NCI-H2196 treated with DMSO at 0.1 percent for 48 hours (cell line): ENCODE measurements at regions not wholly inside any gene's neighbourhood (a gene's known extent, or its start where the extent isn't known, plus 50 kb on each side); places are given as distances from the start of the nearest gene placed in this dataset.
"Not testable (repeated sequence)": the region's sequence is repeated elsewhere in the genome, so short reads cannot be mapped to it uniquely, and the experiment has no call there.

Experiments used
- DNase-seq: peaks from one replicate; lab custom pipeline; 2025; ENCODE audit not compliant: unreplicated experiment; lab: John Stamatoyannopoulos, UW

DNA sequence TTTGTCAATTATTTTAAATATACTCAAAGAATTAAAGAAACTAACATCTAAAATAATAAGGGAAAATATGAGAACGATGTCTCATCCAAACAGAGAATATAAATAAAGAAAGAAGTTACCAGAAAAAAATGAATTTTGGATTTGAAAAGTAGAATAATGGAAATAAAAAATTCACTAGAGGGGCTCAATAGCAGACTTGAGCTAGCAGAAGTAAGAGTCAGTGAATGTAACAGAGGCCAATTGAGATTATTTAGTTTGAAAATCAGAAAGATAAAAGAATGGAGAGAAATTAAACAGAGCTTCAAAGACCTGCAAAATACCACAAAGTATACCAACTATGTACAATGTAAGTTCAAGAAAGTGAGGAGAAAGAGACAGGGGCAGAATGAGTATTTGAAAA is 333.6 kb downstream of the GPD2 start:
- no peak for DNase-seq

DNA sequence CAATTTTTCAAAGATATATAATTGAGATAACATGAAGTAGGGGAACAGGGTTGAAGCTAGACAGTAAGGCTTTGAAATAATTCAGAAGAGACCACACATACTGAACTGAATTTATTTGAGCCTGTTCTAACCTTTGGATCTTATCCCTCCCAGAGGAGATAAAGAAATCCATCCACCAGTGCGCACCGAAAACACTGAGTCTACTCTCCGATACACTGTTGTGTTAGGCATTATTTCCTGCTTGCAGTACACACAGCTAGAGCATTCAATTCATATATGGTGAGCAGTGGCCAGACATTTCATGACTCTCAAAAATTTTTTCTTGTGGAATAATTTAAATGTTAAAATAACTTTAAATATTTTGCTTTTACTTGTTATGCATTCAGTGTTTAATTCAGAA is 342.7 kb downstream of the GPD2 start:
- DNase-seq, result no peak

DNA sequence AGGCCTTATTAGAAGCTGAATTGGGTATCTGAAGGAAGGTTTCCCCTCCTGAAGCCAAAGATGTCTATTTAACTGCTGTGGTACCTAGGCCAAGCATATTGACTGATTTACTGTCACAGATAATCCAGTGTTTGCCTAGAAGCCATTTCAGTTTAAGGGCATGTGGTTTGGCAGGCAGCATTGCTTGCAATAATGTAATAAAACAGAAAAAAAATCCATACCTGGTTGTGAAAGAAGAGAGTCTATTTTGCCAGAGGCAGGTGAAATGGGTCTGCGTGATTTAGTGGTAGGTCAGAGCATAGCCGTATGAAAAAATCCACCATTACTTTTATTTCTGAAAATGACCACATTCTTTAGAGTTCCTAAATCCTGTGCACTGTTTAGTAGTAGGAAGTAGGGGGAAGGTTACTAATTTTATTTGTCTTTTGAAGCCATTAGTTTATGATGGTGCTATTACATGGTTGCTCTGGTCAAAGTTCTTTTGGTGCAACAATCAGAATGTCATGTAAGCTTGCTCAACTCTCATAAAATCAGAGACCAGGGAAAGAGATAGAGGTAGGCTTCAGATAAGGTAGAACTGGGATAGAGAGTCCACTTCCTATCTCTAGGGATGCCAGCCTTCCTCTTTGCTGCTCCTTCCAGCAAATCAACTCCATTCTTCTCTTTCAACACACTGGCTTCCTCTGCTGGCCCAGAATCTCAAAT is 343.4 kb downstream of the GPD2 start:
- no peak for DNase-seq

DNA sequence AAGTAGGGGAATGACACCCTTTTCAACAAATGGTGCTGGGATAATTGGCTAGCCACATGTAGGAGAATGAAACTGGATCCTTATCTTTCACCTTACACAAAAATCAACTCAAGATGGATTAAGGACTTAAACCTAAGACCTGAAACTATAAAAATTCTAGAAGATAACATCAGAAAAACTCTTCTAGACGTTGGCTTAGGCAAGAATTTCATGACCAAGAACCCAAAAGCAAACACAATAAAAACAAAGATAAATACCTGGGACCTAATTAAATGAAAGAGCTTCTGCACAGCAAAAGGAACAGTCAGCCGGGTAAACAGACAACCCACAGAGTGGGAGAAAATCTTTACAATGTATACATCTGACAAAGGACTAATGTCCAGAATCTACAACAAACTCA is 345.5 kb downstream of the GPD2 start:
- not testable (repeated sequence) for DNase-seq

DNA sequence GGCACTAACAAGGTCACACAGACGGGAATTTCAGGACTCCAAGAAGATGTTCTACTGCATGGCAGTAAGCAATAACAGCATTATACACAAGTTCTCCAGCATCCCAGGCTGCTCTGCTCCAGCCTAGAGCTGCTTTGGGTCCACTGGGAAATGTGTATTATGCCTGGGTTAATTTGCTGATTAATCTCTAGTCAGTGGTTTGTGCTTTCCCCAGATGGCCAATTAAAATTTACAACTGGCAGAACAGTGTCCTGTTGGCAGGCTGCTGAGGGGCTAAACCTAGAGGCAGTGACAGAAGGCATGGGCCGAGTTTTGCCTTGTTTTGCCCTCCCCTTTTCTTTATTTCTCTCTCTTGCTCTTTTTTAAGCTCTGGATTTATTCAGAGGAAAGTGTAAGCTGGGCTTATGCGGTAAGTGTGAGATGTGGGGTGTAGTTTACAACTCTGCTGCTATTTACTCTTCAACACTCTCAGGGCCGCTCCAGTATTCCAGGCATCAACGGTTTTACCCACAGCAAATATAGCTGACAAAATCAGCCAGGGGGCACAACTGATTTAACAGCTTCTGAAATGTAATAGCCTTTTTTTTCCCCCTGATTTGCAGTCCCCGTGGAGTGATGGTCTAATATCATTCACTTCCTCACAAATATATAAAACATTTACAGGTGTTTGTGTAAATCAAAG is 348.0 kb downstream of the GPD2 start:
- DNase-seq, result no peak

DNA sequence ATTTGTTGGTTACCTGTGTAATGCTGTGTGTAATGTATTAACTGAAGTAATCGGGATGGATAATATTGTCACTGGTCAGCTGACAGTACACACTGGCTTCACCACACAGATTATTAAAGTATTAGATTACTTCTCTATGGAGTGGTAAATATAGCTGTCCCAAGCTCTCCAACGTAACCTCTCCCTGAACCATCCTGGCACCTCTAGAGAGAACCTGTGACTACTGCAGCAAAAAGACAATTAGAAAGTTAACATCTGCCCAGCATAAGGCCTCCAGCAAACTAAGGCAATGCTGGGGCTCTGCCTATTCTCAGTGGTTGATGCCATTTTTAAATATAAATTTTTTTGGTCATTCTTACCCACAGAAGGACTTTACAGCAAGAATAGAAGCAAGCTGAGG is 351.3 kb downstream of the GPD2 start:
- DNase-seq, result no peak

DNA sequence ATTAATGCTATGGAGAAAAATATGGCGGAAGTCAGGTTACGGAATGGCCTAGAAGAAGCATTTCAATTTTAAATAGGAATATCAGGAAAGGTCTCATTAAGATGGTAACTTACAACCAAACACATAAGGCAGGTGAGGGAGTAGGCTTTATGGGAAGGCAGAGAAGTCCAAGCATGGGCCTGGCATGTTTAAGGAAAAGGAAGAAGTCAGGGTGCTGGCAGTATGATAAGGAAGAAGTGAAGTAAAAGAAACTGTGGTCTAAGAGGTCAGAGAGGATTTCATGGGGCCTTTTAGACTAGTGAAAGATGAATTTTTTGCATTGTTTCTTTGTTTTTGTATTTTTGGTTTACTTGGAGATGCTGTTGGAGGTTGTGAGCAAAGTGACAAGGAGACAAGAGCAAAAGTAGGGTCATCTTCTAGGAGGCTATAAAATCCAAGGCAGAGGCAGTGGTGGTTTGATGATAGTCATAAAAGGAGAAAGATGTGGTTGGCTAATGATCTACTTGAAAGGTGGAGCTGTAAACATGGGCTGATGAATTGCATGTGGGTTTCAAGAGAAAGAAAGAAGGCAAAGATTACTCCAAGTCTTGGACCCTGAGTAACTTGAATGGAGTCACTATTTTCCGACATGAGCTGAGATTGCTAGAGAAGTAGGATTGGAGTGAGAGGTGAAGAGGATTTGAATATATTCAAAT is 354.3 kb downstream of the GPD2 start:
- DNase-seq, result no peak

DNA sequence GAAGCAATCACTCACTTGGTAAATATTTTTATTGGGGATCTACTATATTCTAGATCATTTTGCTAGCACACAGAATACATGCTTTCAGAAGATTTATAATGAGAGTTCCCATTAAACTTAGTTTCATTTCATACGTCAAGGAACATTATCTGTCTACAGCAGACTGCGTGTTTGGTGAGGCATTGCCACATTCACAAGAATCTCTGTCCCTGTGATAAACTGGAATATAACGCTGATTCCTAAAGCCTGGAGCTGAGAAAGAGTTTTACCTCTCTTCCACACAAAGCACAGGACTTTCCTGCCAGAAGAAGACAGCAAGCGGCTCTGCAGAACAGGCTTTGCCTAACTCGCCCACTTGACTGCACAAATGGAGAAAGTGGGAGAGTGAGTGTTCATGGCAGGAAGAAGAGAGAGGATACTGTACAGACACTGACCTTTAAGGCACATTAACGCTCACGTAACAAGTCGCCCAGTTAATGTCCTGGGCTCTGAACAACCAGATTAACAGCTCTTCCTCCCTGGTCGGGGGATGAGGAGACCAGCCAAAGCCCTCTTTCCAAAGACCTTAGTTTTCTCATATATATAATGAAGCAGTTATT is 356.2 kb downstream of the GPD2 start:
- DNase-seq, result no peak

DNA sequence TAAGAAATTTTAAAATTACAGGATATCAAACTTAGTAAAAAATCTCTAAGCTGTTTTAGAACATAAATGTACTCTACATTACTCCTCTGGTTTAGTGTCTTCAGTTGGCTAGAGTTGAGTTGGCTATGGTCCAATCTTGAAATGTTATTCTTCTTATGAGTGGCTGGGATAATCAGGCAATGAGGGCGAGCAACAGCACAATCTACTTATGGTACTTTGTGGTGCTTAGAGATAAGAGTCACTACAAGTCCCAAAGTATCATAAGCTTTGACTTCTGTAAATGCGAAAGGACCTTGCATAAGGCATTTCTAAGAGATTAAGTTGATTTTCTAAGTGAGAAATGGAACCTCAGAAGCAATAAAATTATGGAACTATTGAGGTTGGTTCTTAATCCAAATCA is 361.7 kb downstream of the GPD2 start:
- DNase-seq, result no peak

DNA sequence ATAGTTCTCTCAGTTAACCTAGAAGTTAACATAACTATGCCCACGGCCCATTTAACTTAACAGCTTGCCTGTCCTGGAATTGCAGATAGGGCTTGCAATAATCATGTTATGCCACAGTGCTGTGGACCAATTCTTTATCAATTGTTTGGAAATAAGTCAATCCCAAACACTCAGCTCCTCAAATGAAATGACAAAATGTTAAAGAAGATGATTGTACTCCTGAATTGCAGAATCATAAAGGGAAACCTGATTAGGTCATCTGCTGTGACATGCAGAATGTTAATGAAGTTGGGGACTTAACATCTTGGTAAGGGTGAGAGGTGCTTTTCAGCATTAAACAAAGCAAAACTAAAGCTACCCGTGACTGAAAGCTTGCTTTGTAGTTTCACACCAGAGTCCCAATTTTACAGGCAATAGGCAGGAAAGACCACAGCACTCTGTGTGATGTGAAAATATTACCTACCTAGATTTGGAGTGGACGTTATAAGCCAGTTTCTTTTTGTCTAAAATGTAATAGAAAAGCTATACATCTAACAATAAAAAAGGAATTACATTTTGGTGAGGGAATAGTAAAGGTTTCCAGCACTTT is 364.0 kb downstream of the GPD2 start:
- no peak for DNase-seq

DNA sequence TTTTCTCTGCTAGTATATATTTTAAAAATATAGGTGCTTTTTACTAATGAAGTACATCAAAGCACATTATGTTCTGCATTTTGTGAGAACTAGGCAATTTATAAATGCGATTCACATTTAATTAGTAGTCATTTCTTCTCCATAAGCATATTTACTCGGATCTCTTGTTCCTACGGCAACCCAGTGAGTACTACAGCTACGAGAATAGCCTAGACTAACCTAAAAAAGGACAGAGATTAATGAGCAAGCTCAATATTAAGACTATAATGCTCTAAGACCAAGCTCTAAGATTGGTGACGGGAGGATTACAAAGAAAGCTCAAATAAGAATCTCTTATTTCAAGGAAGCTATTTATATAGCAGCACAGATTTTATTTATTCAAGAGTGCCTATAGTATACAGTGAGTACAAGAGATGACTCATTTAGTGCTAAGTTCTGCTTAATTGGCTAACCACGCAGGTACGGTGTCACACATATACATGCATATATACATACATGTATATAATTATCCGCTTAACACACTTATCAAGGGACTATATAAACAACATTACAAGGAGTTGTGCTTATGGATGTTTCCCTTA is 364.7 kb downstream of the GPD2 start:
- DNase-seq, result no peak

DNA sequence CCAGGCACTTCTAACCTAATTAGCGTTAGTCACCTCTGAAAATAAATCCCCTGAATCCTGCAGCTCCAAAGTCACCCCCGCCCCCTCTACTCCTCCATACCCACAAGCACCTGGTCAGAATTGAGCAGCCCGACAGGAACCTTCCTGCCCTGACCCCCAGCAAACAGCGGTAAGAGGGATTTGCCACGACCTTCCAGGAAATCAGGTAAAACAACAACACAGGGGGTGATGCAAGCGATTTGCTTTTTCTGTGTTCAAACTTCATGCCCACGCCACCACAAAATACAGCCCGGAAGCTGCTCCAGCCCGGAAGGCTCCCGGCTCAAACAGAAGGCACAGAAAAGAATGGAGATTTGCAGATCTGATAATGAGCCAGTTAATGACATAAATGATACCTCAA is 367.1 kb downstream of the GPD2 start:
- DNase-seq, result no peak

DNA sequence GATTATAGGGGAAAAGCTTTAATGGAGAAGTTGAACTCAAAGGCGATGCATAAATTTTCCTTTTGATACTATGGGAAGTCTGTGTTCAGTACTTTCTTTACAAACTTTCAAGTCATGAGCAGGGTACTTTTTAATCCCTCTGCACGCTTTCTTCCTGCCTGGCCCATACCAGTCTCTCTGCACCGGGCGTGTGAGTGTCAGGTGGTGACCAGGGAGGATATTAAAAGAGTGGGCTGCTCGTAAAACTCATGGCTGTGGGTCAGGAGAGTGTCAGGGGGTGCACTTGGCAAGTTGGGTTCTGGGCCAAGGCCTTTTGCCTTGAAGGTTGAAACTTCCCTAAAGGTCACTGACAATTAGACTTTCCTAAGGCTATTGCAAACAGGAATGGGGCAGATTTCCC is 367.8 kb downstream of the GPD2 start:
- no peak for DNase-seq

DNA sequence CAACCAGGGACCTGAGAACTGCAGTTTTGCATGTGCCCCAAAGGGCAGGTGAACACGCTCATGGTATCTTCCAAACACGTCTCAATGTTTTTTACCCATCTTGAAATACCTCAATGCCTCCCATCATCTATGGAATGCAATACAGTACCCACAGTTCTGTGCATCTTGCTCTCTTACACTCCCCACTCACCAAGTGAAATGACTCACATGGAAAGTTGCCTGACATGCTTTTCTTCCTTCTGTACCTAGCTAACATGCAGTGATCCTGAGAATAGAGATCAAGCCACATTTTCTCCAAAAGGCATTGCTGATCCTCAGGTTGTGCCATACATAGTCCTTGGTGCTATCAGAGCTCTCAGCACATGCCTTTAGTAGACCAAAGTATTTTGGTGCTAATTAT is 373.9 kb downstream of the GPD2 start:
- no peak for DNase-seq

DNA sequence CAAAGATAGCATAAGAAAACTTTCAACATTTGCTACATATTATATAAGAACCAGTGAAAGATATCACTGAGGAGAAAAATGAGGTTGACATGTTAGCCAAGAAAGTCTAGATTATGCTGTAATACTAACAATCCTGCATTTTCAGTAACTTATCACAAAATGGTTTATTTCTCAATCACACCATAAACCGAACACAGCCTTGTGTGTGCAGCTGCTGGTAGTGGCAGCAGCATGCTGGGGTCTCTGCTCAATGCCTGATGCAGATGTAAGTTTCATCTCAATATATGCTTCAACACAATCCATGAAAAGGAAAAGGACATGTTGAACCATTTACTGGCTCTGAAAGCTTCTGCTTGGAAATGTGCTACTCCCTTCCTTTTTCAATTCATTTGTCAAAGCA is 376.3 kb downstream of the GPD2 start:
- DNase-seq, result no peak

DNA sequence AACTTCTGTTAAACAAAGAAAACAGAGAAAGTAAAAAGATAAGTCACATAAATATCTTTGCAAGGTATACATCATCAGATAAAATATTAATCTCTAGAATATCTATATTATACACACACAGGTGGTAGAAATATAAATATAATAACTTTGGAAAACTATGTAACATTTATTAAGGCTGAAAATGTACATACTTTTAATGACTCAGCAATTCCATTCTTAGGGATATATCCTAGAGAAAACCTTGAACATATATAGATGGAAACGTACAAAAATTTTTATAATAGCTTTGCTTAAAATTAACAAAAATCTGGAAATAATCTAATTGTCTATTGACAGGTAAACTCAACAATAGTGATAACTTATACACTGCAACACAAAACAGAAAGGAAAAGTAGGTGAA is 381.3 kb downstream of the GPD2 start:
- no peak for DNase-seq

DNA sequence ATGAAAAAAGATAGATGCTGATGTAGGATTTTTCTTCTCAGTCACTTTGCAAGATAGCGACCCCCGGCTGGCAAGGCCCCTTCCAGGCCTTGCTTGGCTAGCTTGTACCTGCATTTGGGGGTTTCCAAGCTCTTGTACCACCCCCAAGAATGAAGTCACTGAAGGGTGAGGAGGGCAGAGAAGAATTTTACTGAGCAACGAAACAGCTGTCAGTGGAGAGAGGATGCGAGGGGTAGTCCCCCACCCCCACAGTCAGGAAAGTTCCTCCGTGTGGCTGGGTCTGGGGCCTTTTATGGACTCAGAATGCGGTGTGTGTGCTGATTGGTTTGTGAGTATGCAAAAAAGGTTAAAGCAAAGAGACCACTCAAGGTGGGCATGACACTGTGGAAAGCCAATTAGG is 382.0 kb downstream of the GPD2 start:
- no peak for DNase-seq

DNA sequence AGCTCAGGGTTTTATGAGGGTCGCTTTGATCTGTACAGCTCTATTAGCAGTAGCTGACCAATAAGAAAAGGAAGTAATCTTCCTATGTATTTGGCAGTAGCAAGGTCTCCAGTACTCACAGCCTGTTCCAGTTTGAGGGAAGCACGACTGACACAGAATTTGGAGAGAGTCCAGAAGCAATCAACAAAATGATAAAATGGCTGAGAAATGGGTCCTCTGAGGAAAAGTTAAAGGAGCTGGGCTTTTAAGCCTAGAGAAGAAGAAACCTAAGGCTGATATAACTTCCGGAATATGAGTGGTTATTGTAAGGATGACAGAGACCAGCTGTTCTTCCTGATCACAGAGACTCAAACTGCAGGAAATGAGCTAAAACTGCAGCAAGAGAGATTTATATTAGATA is 382.8 kb downstream of the GPD2 start:
- DNase-seq, result no peak

DNA sequence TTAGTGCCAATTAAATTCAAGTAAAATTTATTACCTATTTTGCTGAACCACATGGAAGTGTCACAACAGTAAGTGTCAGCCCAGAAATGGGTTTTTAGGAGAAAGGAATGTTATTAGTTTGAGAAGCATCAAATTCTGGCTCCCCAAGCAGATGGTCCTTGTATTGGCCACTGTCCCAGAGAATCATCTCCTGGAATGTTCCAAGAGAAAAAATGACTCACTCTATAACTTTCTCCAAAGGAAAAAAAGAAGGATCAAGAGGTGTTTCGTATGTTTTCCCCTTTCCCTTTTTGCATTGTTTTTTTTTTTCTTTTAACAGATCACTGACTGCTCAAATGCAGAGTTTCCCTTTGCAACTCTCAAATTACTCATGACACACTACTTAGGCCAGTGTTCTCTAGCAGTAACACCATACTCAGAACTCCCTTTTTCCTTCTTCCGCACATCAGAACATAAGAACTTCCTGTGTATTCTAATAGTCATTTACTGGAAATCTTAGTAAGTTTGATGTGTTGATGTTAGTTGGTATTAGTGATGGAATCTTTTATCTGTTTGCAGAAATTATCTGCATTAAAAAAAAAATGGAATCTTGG is 390.3 kb downstream of the GPD2 start:
- no peak for DNase-seq

DNA sequence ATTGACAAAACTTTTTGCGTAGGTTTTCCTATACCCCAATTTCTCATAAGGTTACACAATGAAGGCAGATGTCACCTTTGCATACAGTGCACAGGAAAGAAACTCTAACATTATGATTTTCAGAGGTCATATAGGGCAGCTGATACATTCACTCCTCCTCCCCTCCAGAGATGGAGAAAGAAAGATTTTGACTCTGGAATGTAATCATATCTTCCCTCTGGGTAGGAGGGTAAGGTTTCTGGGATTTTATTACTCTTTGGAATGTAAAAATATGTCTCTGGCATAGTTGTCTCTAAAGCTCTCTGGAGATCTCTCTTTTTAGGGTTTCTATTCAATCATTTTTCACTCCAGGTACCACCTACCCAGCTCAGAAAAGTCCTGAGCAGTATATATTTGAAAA is 398.3 kb downstream of the GPD2 start:
- DNase-seq, result no peak
